SU-DHL-6 (cell line): ENCODE measurements at regions not wholly inside any gene's neighbourhood (a gene's known extent, or its start where the extent isn't known, plus 50 kb on each side); places are given as distances from the start of the nearest gene placed in this dataset.

ENCODE experiments used
- EZH2phosphoT487 ChIP-seq: fragments of 200-600 bp; sonication (generic), shearing (Covaris generic); conservative IDR thresholded peaks from 2 replicates; pipeline ENCODE4 v1.6.1; 2018; ENCODE audit warnings: mild to moderate bottlenecking, antibody characterized with exemption, low read length, moderate library complexity, mixed read lengths
- TF ChIP-seq, protein P1 (sequence below): fragments of 200-600 bp; sonication (generic); IDR thresholded peaks from one replicate; pipeline ENCODE4 v1.5.1; 2017; ENCODE audit warnings: antibody characterized with exemption, mild to moderate bottlenecking, low read length, moderate library complexity; ENCODE audit not compliant: insufficient read depth, poor library complexity, severe bottlenecking

DNA sequence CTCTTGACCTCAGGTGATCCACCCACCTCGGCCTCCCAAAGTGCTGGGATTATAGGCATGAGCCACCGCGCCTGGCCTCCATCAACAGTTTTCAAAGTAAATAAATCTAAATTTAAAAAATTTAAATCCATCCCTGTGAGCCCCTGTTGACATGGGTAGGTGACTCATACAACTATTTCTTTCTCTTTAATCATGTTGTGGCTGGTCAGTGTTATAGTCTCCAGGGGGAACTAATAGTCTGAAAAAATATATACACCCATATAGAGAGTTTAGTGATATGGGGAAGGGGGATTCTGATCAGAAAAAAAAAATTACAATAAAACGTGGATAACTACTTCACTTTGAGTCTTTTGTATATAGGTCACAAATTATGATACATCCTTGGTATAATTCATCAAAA is 159.2 kb downstream of the ZNF608 start:
- TF ChIP-seq, protein P1, sequence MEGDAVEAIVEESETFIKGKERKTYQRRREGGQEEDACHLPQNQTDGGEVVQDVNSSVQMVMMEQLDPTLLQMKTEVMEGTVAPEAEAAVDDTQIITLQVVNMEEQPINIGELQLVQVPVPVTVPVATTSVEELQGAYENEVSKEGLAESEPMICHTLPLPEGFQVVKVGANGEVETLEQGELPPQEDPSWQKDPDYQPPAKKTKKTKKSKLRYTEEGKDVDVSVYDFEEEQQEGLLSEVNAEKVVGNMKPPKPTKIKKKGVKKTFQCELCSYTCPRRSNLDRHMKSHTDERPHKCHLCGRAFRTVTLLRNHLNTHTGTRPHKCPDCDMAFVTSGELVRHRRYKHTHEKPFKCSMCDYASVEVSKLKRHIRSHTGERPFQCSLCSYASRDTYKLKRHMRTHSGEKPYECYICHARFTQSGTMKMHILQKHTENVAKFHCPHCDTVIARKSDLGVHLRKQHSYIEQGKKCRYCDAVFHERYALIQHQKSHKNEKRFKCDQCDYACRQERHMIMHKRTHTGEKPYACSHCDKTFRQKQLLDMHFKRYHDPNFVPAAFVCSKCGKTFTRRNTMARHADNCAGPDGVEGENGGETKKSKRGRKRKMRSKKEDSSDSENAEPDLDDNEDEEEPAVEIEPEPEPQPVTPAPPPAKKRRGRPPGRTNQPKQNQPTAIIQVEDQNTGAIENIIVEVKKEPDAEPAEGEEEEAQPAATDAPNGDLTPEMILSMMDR, result no peak
- TF ChIP-seq EZH2phosphoT487, result no peak
